GM12873 (cell line): ENCODE measurements at regions not wholly inside any gene's neighbourhood (a gene's known extent, or its start where the extent isn't known, plus 50 kb on each side); places are given as distances from the start of the nearest gene placed in this dataset.

ENCODE experiments used
- CTCF ChIP-seq: IDR thresholded peaks from 2 replicates; pipeline ENCODE4 v1.5.1; 2012; ENCODE audit warnings: low read depth, mild to moderate bottlenecking, moderate library complexity, low read length, control low read depth; ENCODE audit not compliant: insufficient read depth; ENCODE audit errors: missing control alignments

GRCh38 chr17:45690625-45691275, 93.4 kb upstream of the CRHR1 start:
- no peak for TF ChIP-seq CTCF

- no peak for TF ChIP-seq CTCF
Observed at GRCh38 chr17:45692661-45693060, 91.5 kb upstream of the CRHR1 start.

- TF ChIP-seq CTCF = no peak
Observed at GRCh38 chr17:45693792-45694191, 90.3 kb upstream of the CRHR1 start.

GRCh38 chr17:45696442-45696841, 87.7 kb upstream of the CRHR1 start:
- TF ChIP-seq CTCF = no peak

GRCh38 chr17:45697076-45697475, 87.0 kb upstream of the CRHR1 start:
- TF ChIP-seq CTCF = no peak

- TF ChIP-seq CTCF = no peak
Observed at GRCh38 chr17:45700171-45701090, 83.7 kb upstream of the CRHR1 start.

GRCh38 chr17:45702666-45703266, 81.4 kb upstream of the CRHR1 start:
- no peak for TF ChIP-seq CTCF
